CD4-positive, CD25-positive, alpha-beta regulatory T cell (primary cell): ENCODE measurements at regions not wholly inside any gene's neighbourhood (a gene's known extent, or its start where the extent isn't known, plus 50 kb on each side); places are given as distances from the start of the nearest gene placed in this dataset.
A peak's percentile ranks its signal among the peaks of the same experiment; 100 is the strongest.
"Not testable (repeated sequence)": the region's sequence is repeated elsewhere in the genome, so short reads cannot be mapped to it uniquely, and the experiment has no call there.

Experiments used
- ATAC-seq, 2 donors: fragments of 150-1000 bp; cut with Tn5 transposase; one replicate each; pipeline ENCODE4 v1.10.0; 2021; ENCODE audit warnings: low read depth in 2 of 2, moderate number of reproducible peaks in 2 of 2, moderate library complexity in 1 of 2
- DNase-seq, 3 donors: peaks; one replicate each; pipeline versions ENCODE4 v3.0.0 to v3.0.0-alpha.2; 2012 to 2022; ENCODE audit warnings: mixed read lengths in 1 of 3
- H3K27ac ChIP-seq: one replicate; pipeline ENCODE4 v1.7.0; 2013; ENCODE audit warnings: mild to moderate bottlenecking, low read length; ENCODE audit not compliant: insufficient read depth, poor library complexity, severe bottlenecking
- H3K27me3 ChIP-seq: one replicate; pipeline ENCODE4 v1.7.0; 2013; ENCODE audit warnings: low read length; ENCODE audit not compliant: control insufficient read depth, insufficient read depth
- H3K36me3 ChIP-seq: one replicate; pipeline ENCODE4 v1.7.0; 2013; ENCODE audit warnings: mild to moderate bottlenecking, low read length, moderate library complexity; ENCODE audit not compliant: control insufficient read depth, insufficient read depth
- H3K4me1 ChIP-seq: 2 replicates; pipeline ENCODE4 v1.7.0; 2013; ENCODE audit warnings: mild to moderate bottlenecking, low read length; ENCODE audit not compliant: insufficient read depth, control insufficient read depth, poor library complexity, severe bottlenecking
- H3K4me3 ChIP-seq: one replicate; pipeline ENCODE4 v1.7.0; 2013; ENCODE audit warnings: low read depth, mild to moderate bottlenecking, low read length, moderate library complexity
- H3K9me3 ChIP-seq, 2 experiments: 1 replicate in 1 of 2; 2 replicates in 1 of 2; pipeline ENCODE4 v1.7.0; 2013; ENCODE audit warnings: low read length in 2 of 2, mild to moderate bottlenecking in 1 of 2, moderate library complexity in 1 of 2; ENCODE audit not compliant: control insufficient read depth in 2 of 2
- H3K27ac Mint-ChIP-seq, 3 donors: one replicate each; pipeline ENCODE4 v1.8.0; 2020 to 2022; ENCODE audit warnings: mild to moderate bottlenecking in 3 of 3, mixed read lengths in 3 of 3, moderate library complexity in 2 of 3
- H3K27me3 Mint-ChIP-seq: one replicate; pipeline ENCODE4 v1.8.0; 2022; ENCODE audit warnings: mild to moderate bottlenecking, mixed read lengths
- H3K36me3 Mint-ChIP-seq: one replicate; pipeline ENCODE4 v1.8.0; 2020; ENCODE audit warnings: mixed read lengths
- H3K4me1 Mint-ChIP-seq, 4 donors: one replicate each; pipeline ENCODE4 v1.8.0; 2020 to 2022; ENCODE audit warnings: mixed read lengths in 4 of 4, mild to moderate bottlenecking in 1 of 4
- H3K4me3 Mint-ChIP-seq, 4 donors: one replicate each; pipeline ENCODE4 v1.8.0; 2020 to 2022; ENCODE audit warnings: mild to moderate bottlenecking in 4 of 4, mixed read lengths in 4 of 4, moderate library complexity in 3 of 4
- H3K9me3 Mint-ChIP-seq, 7 donors: one replicate each; pipeline ENCODE4 v1.8.0; 2020 to 2022; ENCODE audit warnings: mixed read lengths in 7 of 7, mild to moderate bottlenecking in 3 of 7, moderate library complexity in 2 of 7

GRCh38 chr17:45554479-45554878, 64.0 kb upstream of the PLEKHM1 start:
- not testable (repeated sequence) for ATAC-seq, H3K4me3 ChIP-seq, H3K36me3 Mint-ChIP-seq, H3K36me3 ChIP-seq, H3K27me3 Mint-ChIP-seq, H3K9me3 ChIP-seq, H3K4me1 ChIP-seq, H3K27me3 ChIP-seq, H3K9me3 Mint-ChIP-seq, H3K4me1 Mint-ChIP-seq, H3K27ac ChIP-seq, H3K27ac Mint-ChIP-seq, DNase-seq, H3K4me3 Mint-ChIP-seq

DNA sequence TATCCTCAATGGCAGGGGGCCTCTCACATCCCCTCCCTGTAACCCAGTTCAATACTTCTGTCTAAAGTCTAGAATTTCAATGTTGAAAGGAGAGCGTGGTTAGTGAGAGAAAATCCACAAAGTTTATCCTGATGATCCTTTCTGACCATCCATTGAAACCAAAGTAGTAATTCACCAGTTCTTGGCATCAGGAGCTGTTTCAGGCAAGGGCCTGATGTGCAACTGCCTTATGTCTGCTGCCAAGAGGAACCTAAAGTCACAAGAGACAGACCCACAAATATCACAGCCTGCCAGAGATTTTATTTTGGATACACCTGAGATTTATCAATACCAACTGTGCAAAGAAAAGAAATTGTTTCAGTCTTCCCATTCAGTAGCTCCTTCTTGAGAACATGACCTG, 68.3 kb upstream of the PLEKHM1 start:
- not testable (repeated sequence) for H3K4me3 ChIP-seq, H3K27ac Mint-ChIP-seq, H3K36me3 Mint-ChIP-seq, H3K27ac ChIP-seq, H3K4me1 Mint-ChIP-seq, H3K27me3 ChIP-seq, DNase-seq, H3K9me3 Mint-ChIP-seq, H3K9me3 ChIP-seq, H3K27me3 Mint-ChIP-seq, H3K4me3 Mint-ChIP-seq, H3K4me1 ChIP-seq, ATAC-seq, H3K36me3 ChIP-seq

DNA sequence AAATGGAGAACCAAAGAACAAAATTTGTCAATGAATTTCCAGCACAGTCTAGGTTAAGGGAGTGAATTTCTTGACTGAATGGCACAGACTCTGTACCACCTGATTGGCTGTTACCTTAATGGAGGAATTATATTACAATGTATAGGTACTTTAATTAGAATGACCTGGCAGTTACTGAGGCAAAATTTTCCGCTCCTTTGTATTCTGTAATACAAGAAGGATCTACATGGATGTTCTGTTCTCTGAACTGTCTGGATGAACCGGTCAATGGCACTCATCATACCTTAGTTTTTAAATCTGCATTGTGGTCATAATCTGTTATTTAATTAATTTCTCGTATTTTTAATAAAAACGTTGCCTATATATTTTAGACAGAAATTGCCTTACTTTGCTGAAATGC, 72.3 kb upstream of the PLEKHM1 start:
- not testable (repeated sequence) for H3K9me3 ChIP-seq, H3K4me3 ChIP-seq, ATAC-seq, H3K36me3 ChIP-seq, DNase-seq, H3K9me3 Mint-ChIP-seq, H3K27ac Mint-ChIP-seq, H3K27me3 ChIP-seq, H3K27me3 Mint-ChIP-seq, H3K27ac ChIP-seq, H3K4me1 ChIP-seq, H3K36me3 Mint-ChIP-seq, H3K4me3 Mint-ChIP-seq
- peaks cover 0 to 12% (median 8%) of the 10 kb centered on the region in 4 donors for H3K4me1 Mint-ChIP-seq

DNA sequence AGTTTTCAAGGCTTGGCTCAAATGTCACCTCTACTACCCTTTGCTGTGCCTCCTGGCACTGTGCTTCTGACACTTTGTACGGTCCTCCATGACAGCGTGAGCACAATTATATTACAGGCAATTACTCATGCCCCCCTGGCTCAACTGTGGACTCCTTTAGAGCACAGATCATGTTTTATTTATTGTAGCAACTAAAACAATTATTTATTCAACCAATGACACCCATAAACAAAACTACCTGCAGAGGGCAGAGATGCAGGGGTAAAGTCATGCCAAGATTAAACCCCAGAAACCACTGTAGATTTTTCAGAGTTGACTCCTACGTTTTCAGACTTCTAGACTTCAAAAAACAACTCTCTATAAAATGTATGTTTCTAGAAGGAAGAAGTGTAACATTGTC, 72.8 kb upstream of the PLEKHM1 start:
- not testable (repeated sequence) for H3K36me3 Mint-ChIP-seq, H3K36me3 ChIP-seq, DNase-seq, H3K9me3 Mint-ChIP-seq, H3K9me3 ChIP-seq, H3K4me3 ChIP-seq, H3K4me3 Mint-ChIP-seq, H3K4me1 ChIP-seq, H3K27ac Mint-ChIP-seq, H3K27ac ChIP-seq, H3K27me3 ChIP-seq, ATAC-seq, H3K27me3 Mint-ChIP-seq
- peaks cover 0 to 15% (median 9%) of the 10 kb centered on the region in 4 donors for H3K4me1 Mint-ChIP-seq

DNA sequence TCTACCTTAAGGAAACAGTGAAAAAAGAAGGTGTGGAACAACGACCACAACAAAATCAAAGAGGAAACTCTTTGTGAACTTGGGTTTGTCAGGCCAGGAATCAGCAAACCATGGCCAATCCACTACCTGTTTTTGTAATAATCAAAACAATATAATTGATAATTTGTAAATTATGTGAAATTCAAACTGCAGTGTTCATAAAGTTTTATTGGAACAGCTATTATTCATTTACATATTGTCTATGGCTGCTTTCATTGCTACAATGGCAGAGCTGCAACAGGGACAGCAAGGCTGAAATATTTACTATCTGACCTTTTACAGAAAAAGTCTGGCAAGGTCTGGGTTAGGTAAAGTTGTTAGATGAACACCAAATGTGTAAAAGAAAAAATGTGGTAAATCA, 77.8 kb upstream of the PLEKHM1 start:
- H3K36me3 ChIP-seq, H3K9me3 Mint-ChIP-seq, H3K27me3 Mint-ChIP-seq, H3K27me3 ChIP-seq, H3K9me3 ChIP-seq, DNase-seq, H3K4me3 Mint-ChIP-seq, H3K27ac Mint-ChIP-seq, ATAC-seq, H3K4me1 ChIP-seq, H3K4me3 ChIP-seq, H3K27ac ChIP-seq, H3K36me3 Mint-ChIP-seq: not testable (repeated sequence)
- peaks cover 0 to 23% (median 11%) of the 10 kb centered on the region in 4 donors for H3K4me1 Mint-ChIP-seq

GRCh38 chr17:45573326-45573725, 82.8 kb upstream of the PLEKHM1 start:
- Mint-ChIP-seq H3K4me3 (peak overlapping the region in 1 of 4 donors; percentile 1), H3K36me3 (peaks cover 24% of the 10 kb centered on the region), H3K27ac (peak overlapping the region in 1 of 3 donors; percentile 54), H3K4me1 (peaks cover 19 to 53% (median 43%) of the 10 kb centered on the region in 4 donors)
- H3K4me3 ChIP-seq, H3K27me3 Mint-ChIP-seq, ATAC-seq, H3K27me3 ChIP-seq, H3K4me1 ChIP-seq, H3K27ac ChIP-seq, H3K9me3 ChIP-seq, H3K9me3 Mint-ChIP-seq, DNase-seq: not testable (repeated sequence)
- peaks cover 29% of the 10 kb centered on the region for H3K36me3 ChIP-seq

- H3K4me3 Mint-ChIP-seq, result peak overlapping the region in 1 of 4 donors; percentile 1
- no peaks in the 10 kb centered on the region for H3K9me3 Mint-ChIP-seq
- H3K27ac ChIP-seq, result no peak overlapping the region
- H3K27me3 ChIP-seq, result no peaks in the 10 kb centered on the region
- no peaks in the 10 kb centered on the region for H3K27me3 Mint-ChIP-seq
- H3K4me1 Mint-ChIP-seq, result peaks cover 17 to 54% (median 47%) of the 10 kb centered on the region in 4 donors
- H3K9me3 ChIP-seq, result no peaks in the 10 kb centered on the region
- peaks cover 21% of the 10 kb centered on the region for H3K36me3 Mint-ChIP-seq
- DNase-seq (no peak), ATAC-seq (no peak)
- peaks cover 4% of the 10 kb centered on the region for H3K4me1 ChIP-seq
- no peak overlapping the region for H3K4me3 ChIP-seq
- peaks cover 29% of the 10 kb centered on the region for H3K36me3 ChIP-seq
- H3K27ac Mint-ChIP-seq, result peak overlapping the region; percentile 10 to 34 (median 10)
These were observed 83.6 kb upstream of the PLEKHM1 start for GRCh38 chr17:45573924-45574770.
